SK-N-SH treated with all-trans-retinoic acid at 6 μM for 48 hours (cell line): ENCODE measurements at regions not wholly inside any gene's neighbourhood (a gene's known extent, or its start where the extent isn't known, plus 50 kb on each side); places are given as distances from the start of the nearest gene placed in this dataset.

Experiments used
- ATAC-seq: fragments of 200-7000 bp; cut with Tn5 transposase; 3 replicates; pipeline ENCODE4 v1.9.1; 2020; ENCODE audit warnings: mild to moderate bottlenecking, moderate library complexity
- ARNTL ChIP-seq: fragments of 450-650 bp; formaldehyde crosslinking; IDR thresholded peaks from 2 replicates; pipeline ENCODE4 v1.5.0; 2020; ENCODE audit warnings: low read depth, mild to moderate bottlenecking, moderate library complexity, borderline replicate concordance
- BACH2 ChIP-seq: fragments of 250-450 bp; sonication (Bioruptor Pico); IDR thresholded peaks from 2 replicates; pipeline ENCODE4 v1.9.0; 2021; ENCODE audit warnings: mild to moderate bottlenecking, borderline replicate concordance
- CSDC2 ChIP-seq: fragments of 250-450 bp; sonication (Bioruptor Pico); IDR thresholded peaks from 2 replicates; pipeline ENCODE4 v1.5.0; 2020; ENCODE audit warnings: mild to moderate bottlenecking, moderate library complexity
- ESRRG ChIP-seq: fragments of 250-450 bp; sonication (Bioruptor Pico); IDR thresholded peaks from 2 replicates; pipeline ENCODE4 v1.6.1; 2021; ENCODE audit warnings: mild to moderate bottlenecking
- GLIS3 ChIP-seq: fragments of 250-450 bp; sonication (Bioruptor Pico); IDR thresholded peaks from 2 replicates; pipeline ENCODE4 v1.5.0; 2020; ENCODE audit warnings: mild to moderate bottlenecking, moderate library complexity
- ISL1 ChIP-seq: fragments of 250-450 bp; sonication (Bioruptor Pico); IDR thresholded peaks from 2 replicates; pipeline ENCODE4 v2.1.2; 2022; ENCODE audit warnings: mild to moderate bottlenecking, moderate library complexity
- OSR1 ChIP-seq: fragments of 250-450 bp; sonication (Bioruptor Pico); IDR thresholded peaks from 2 replicates; pipeline ENCODE4 v1.8.0; 2022; ENCODE audit warnings: moderate library complexity, mild to moderate bottlenecking, inconsistent platforms
- PPARA ChIP-seq: fragments of 250-450 bp; sonication (Bioruptor Pico); IDR thresholded peaks from 2 replicates; pipeline ENCODE4 v1.5.0; 2020; ENCODE audit warnings: mild to moderate bottlenecking, borderline replicate concordance
- RARB ChIP-seq: fragments of 250-450 bp; sonication (Bioruptor Pico); IDR thresholded peaks from 2 replicates; pipeline ENCODE4 v1.8.0; 2021; ENCODE audit warnings: mild to moderate bottlenecking, moderate library complexity
- TCF4 ChIP-seq: fragments of 250-450 bp; sonication (Bioruptor Pico); IDR thresholded peaks from 2 replicates; pipeline ENCODE4 v1.8.0; 2021; ENCODE audit warnings: mild to moderate bottlenecking, moderate library complexity, borderline replicate concordance
- TOX ChIP-seq: fragments of 250-450 bp; sonication (Bioruptor Pico); IDR thresholded peaks from 2 replicates; pipeline ENCODE4 v1.8.0; 2021; ENCODE audit warnings: mild to moderate bottlenecking, moderate library complexity, borderline replicate concordance
- ZC3H10 ChIP-seq: fragments of 250-450 bp; sonication (Bioruptor Pico); IDR thresholded peaks from 2 replicates; pipeline ENCODE4 v1.5.1; 2021; ENCODE audit warnings: mild to moderate bottlenecking, moderate library complexity
- ZFP3 ChIP-seq: fragments of 250-450 bp; sonication (Bioruptor Pico); IDR thresholded peaks from 2 replicates; pipeline ENCODE4 v1.5.0; 2020; ENCODE audit warnings: mild to moderate bottlenecking, moderate library complexity
- ZFP30 ChIP-seq: fragments of 450-650 bp; formaldehyde crosslinking; IDR thresholded peaks from 2 replicates; pipeline ENCODE4 v1.5.0; 2022; ENCODE audit warnings: mild to moderate bottlenecking, moderate library complexity
- ZNF565 ChIP-seq: fragments of 450-650 bp; formaldehyde crosslinking; conservative IDR thresholded peaks from 2 replicates; pipeline ENCODE4 v1.5.0; 2020; ENCODE audit warnings: low read depth, mild to moderate bottlenecking, moderate library complexity
- ZNF70 ChIP-seq: fragments of 450-650 bp; formaldehyde crosslinking; IDR thresholded peaks from 2 replicates; pipeline ENCODE4 v1.5.0; 2020; ENCODE audit warnings: mild to moderate bottlenecking, moderate library complexity
- ZNF8 ChIP-seq: fragments of 450-650 bp; formaldehyde crosslinking; IDR thresholded peaks from 2 replicates; pipeline ENCODE4 v1.5.0; 2020; ENCODE audit warnings: mild to moderate bottlenecking, moderate library complexity
- TF ChIP-seq, protein P1 (sequence below): fragments of 250-450 bp; sonication (Bioruptor Pico); IDR thresholded peaks from 2 replicates; pipeline ENCODE4 v1.5.1; 2020; ENCODE audit warnings: low read depth, mild to moderate bottlenecking, moderate library complexity
- TF ChIP-seq, protein P2 (sequence below): fragments of 250-450 bp; sonication (Bioruptor Pico); IDR thresholded peaks from 2 replicates; pipeline ENCODE4 v1.5.1; 2021; ENCODE audit warnings: mild to moderate bottlenecking, moderate library complexity
- TF ChIP-seq, protein P3 (sequence below): fragments of 250-450 bp; sonication (Bioruptor Pico); IDR thresholded peaks from 2 replicates; pipeline ENCODE4 v1.8.0; 2021; ENCODE audit warnings: low read depth, mild to moderate bottlenecking, moderate library complexity, borderline replicate concordance
- TF ChIP-seq, protein P4 (sequence below): fragments of 250-450 bp; sonication (Bioruptor Pico); IDR thresholded peaks from 2 replicates; pipeline ENCODE4 v1.5.0; 2020; ENCODE audit warnings: mild to moderate bottlenecking, moderate library complexity

DNA sequence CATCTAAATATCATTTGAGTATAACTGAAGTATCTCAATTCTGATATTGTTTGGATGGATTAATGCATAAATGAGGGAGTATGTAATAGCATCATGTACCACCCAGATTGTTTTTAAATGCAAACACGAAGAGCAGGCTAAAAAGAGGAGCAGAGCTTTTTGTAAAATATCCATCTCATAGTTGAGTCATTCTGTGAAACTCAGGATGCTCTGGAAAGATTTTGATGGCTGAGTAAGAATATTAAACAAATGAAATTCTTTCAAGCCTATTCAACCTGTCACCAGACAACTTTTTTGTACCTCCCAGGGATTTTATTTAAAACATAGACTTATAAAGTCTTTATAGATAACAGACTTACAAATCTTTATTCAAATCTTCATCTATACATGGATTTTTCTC is 625.9 kb downstream of the TLE4 start (continued):
- TF ChIP-seq ESRRG (CRISPR knock-in tag) (no peak), ZNF70 (CRISPR knock-in tag) (no peak), ISL1 (CRISPR knock-in tag) (no peak), PPARA (CRISPR knock-in tag) (no peak), ARNTL (no peak), TOX (CRISPR knock-in tag) (no peak), RARB (CRISPR knock-in tag) (no peak), OSR1 (CRISPR knock-in tag) (no peak), CSDC2 (no peak), ZC3H10 (CRISPR knock-in tag) (no peak), ZFP3 (CRISPR knock-in tag) (no peak), ZNF565 (CRISPR knock-in tag) (no peak), TCF4 (no peak)
- TF ChIP-seq, protein P1, sequence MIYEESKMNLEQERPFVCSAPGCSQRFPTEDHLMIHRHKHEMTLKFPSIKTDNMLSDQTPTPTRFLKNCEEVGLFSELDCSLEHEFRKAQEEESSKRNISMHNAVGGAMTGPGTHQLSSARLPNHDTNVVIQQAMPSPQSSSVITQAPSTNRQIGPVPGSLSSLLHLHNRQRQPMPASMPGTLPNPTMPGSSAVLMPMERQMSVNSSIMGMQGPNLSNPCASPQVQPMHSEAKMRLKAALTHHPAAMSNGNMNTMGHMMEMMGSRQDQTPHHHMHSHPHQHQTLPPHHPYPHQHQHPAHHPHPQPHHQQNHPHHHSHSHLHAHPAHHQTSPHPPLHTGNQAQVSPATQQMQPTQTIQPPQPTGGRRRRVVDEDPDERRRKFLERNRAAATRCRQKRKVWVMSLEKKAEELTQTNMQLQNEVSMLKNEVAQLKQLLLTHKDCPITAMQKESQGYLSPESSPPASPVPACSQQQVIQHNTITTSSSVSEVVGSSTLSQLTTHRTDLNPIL (CRISPR knock-in tag): no peak

DNA sequence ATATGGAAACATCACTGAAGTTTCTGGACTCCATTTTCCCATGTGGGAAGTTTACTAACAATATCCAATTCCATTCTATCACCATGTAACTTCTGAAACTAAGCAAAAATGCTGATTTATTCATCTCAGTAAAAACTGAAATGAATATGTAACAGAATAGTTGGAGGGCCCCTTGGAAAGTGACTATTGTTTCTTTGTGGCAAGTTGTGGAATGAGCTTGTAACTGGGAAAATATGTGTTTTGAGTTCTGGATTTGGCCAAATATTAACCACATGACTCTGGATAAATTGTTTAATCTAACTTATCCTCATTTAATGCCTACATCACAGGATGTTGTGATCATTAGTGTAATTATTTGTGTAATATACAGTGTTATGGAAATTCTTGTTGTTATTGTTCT is 619.3 kb downstream of the TLE4 start:
- no peak for TF ChIP-seq ISL1 (CRISPR knock-in tag)
- TF ChIP-seq, protein P1 (CRISPR knock-in tag): no peak
- no peak for TF ChIP-seq BACH2 (CRISPR knock-in tag)
- no peak for TF ChIP-seq TOX (CRISPR knock-in tag)
- no peak for TF ChIP-seq ZNF8 (CRISPR knock-in tag)
- TF ChIP-seq ESRRG (CRISPR knock-in tag): no peak
- no peak for TF ChIP-seq ARNTL
- no peak for TF ChIP-seq OSR1 (CRISPR knock-in tag)
- no peak for TF ChIP-seq GLIS3 (CRISPR knock-in tag)
- no peak for TF ChIP-seq TCF4
- TF ChIP-seq CSDC2: no peak
- TF ChIP-seq, protein P2, sequence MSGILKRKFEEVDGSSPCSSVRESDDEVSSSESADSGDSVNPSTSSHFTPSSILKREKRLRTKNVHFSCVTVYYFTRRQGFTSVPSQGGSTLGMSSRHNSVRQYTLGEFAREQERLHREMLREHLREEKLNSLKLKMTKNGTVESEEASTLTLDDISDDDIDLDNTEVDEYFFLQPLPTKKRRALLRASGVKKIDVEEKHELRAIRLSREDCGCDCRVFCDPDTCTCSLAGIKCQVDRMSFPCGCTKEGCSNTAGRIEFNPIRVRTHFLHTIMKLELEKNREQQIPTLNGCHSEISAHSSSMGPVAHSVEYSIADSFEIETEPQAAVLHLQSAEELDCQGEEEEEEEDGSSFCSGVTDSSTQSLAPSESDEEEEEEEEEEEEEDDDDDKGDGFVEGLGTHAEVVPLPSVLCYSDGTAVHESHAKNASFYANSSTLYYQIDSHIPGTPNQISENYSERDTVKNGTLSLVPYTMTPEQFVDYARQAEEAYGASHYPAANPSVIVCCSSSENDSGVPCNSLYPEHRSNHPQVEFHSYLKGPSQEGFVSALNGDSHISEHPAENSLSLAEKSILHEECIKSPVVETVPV (CRISPR knock-in tag): no peak
- no peak for TF ChIP-seq RARB (CRISPR knock-in tag)
- TF ChIP-seq, protein P3, sequence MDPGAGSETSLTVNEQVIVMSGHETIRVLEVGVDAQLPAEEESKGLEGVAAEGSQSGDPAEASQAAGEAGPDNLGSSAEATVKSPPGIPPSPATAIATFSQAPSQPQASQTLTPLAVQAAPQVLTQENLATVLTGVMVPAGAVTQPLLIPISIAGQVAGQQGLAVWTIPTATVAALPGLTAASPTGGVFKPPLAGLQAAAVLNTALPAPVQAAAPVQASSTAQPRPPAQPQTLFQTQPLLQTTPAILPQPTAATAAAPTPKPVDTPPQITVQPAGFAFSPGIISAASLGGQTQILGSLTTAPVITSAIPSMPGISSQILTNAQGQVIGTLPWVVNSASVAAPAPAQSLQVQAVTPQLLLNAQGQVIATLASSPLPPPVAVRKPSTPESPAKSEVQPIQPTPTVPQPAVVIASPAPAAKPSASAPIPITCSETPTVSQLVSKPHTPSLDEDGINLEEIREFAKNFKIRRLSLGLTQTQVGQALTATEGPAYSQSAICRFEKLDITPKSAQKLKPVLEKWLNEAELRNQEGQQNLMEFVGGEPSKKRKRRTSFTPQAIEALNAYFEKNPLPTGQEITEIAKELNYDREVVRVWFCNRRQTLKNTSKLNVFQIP (CRISPR knock-in tag): no peak
- no peak for TF ChIP-seq ZNF565 (CRISPR knock-in tag)
- no peak for TF ChIP-seq ZC3H10 (CRISPR knock-in tag)
- no peak for TF ChIP-seq ZFP30 (CRISPR knock-in tag)
- ATAC-seq: no peak

DNA sequence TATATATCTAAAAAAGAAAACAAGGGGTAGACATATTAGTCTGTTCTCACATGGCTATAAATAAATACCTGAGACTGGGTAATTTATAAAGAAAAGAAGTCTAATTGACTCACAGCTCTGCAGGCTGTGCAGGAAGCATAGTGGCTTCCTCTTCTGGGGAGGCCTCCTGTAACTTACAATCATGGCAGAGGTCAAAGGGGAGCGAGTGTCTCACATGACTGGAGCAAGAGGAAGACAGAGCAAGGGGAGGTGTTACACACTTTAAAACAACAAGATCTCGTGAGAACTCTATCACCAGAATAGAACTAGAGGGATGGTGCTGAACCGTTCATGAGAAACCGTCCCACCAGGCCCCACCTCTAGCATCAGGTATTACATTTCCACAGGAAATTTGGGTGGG is 616.8 kb downstream of the TLE4 start:
- no peak for ATAC-seq
- no peak for TF ChIP-seq ARNTL
- TF ChIP-seq ZC3H10 (CRISPR knock-in tag): no peak
- no peak for TF ChIP-seq GLIS3 (CRISPR knock-in tag)
- TF ChIP-seq, protein P4, sequence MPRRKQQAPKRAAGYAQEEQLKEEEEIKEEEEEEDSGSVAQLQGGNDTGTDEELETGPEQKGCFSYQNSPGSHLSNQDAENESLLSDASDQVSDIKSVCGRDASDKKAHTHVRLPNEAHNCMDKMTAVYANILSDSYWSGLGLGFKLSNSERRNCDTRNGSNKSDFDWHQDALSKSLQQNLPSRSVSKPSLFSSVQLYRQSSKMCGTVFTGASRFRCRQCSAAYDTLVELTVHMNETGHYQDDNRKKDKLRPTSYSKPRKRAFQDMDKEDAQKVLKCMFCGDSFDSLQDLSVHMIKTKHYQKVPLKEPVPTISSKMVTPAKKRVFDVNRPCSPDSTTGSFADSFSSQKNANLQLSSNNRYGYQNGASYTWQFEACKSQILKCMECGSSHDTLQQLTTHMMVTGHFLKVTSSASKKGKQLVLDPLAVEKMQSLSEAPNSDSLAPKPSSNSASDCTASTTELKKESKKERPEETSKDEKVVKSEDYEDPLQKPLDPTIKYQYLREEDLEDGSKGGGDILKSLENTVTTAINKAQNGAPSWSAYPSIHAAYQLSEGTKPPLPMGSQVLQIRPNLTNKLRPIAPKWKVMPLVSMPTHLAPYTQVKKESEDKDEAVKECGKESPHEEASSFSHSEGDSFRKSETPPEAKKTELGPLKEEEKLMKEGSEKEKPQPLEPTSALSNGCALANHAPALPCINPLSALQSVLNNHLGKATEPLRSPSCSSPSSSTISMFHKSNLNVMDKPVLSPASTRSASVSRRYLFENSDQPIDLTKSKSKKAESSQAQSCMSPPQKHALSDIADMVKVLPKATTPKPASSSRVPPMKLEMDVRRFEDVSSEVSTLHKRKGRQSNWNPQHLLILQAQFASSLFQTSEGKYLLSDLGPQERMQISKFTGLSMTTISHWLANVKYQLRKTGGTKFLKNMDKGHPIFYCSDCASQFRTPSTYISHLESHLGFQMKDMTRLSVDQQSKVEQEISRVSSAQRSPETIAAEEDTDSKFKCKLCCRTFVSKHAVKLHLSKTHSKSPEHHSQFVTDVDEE: no peak
- TF ChIP-seq, all 23 proteins: peak for 0
